ENCODE measurements at regions not wholly inside any gene's neighbourhood (a gene's known extent, or its start where the extent isn't known, plus 50 kb on each side); places are given as distances from the start of the nearest gene placed in this dataset.
A peak's percentile ranks its signal among the peaks of the same experiment; 100 is the strongest.

DNA sequence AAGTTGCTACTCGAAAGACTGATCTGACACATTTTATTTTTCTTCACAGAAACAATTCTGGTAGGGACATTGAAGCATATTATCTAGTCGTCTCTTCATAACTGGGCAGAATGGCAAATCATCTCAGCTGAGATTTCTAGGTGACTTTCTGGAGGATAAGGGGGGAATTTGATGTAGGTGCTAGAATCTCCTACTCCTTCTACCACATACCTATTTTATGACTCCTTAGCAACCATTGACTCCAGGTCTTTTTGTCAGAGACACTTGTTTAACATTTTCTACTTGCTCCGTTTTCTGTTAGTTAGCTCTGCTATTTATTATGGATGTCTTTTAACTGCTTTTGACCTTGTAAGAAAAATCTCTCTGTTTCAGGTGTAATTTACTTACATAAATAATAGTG is 380.9 kb upstream of the SEMA3C start:
- H3K27ac ChIP-seq = no peak overlapping the region
- no peaks in the 10 kb centered on the region for H3K9me3 ChIP-seq (replicated peaks in 1 of 3)
- H3K4me1 ChIP-seq (replicated peaks in 1 of 2) = no peaks in the 10 kb centered on the region
- intact Hi-C loops (cut with DNase I) = no loop called here
- 44 to 57% (median 48%) methylated on average over 3 of the region's 3 CpGs for WGBS, 4 donors
- H3K4me3 ChIP-seq = no peak overlapping the region
- DNase-seq = no peak
- no peaks in the 10 kb centered on the region for H3K36me3 ChIP-seq (replicated peaks in 1 of 2)
- no peaks in the 10 kb centered on the region for H3K27me3 ChIP-seq
- TF ChIP-seq, protein P1, sequence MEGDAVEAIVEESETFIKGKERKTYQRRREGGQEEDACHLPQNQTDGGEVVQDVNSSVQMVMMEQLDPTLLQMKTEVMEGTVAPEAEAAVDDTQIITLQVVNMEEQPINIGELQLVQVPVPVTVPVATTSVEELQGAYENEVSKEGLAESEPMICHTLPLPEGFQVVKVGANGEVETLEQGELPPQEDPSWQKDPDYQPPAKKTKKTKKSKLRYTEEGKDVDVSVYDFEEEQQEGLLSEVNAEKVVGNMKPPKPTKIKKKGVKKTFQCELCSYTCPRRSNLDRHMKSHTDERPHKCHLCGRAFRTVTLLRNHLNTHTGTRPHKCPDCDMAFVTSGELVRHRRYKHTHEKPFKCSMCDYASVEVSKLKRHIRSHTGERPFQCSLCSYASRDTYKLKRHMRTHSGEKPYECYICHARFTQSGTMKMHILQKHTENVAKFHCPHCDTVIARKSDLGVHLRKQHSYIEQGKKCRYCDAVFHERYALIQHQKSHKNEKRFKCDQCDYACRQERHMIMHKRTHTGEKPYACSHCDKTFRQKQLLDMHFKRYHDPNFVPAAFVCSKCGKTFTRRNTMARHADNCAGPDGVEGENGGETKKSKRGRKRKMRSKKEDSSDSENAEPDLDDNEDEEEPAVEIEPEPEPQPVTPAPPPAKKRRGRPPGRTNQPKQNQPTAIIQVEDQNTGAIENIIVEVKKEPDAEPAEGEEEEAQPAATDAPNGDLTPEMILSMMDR (IDR thresholded peaks at IDR 0.05) = no peak
- TF ChIP-seq POLR2A (IDR thresholded peaks at IDR 0.05) = no peak

DNA sequence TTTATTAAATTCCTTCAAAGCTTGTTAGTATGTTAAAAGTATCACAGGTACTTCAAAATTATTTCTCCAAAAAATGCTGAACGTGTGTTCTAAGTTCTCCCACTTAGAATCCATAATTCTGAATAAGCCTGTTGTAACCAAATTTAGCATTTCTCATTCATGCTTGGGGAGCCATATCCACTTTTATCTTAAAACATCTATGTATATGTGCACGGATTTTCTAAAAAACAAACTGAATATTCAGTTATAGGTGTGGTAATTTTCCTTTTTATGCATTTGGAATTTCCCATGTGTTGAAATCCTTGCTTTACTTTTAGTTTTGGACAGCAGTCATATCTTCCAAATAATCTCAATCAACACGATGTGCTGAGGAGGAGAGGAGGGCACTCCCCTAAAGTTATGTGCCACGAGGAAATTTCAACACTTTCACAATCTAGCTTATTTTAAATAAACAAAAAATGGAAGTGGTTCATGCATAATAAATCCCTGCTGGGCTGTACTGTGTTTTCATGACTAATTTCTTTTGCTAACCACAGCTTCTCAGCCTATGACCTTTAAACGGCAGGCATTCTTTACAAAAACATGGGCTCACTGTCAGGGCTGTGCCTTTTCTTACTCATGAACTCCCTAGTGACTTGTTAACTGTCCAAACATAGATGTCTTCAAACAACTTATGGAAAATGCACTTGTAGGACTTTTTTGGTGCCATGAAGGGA is 380.3 kb upstream of the SEMA3C start:
- TF ChIP-seq, protein P1 (IDR thresholded peaks at IDR 0.05) = no peak
- no peak for TF ChIP-seq POLR2A (IDR thresholded peaks at IDR 0.05)
- no peaks in the 10 kb centered on the region for H3K27me3 ChIP-seq
- H3K4me1 ChIP-seq (replicated peaks in 1 of 2) = no peaks in the 10 kb centered on the region
- peak in 1 of 7 donors; percentile 19 for DNase-seq
- no peak overlapping the region for H3K4me3 ChIP-seq
- no peaks in the 10 kb centered on the region for H3K36me3 ChIP-seq (replicated peaks in 1 of 2)
- no peak overlapping the region for H3K27ac ChIP-seq
- intact Hi-C loops (cut with DNase I) = no loop called here
- WGBS, 4 donors = 16 to 26% (median 21%) methylated on average over 5 of the region's 5 CpGs
- H3K9me3 ChIP-seq (replicated peaks in 1 of 3) = no peaks in the 10 kb centered on the region

DNA sequence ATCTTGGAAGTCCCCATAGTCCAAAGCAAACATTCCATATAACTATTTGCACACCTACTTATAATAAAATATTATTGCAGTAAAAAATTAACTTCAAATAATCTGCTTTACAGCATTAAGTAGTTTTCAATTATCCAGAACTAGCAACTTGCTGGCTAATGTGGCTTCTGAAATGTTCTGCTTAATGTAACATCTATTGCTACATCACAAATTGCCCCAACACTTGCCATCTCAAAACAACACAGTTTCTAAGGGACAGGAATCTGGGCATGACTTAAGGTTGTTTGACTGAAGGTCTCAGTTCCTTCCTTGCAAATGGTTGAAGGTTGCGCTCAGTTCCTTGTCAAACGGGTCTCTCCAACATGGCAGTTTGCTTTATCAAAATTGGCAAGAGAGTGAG is 378.5 kb upstream of the SEMA3C start:
- no peak overlapping the region for H3K4me3 ChIP-seq
- no peak for DNase-seq
- no peaks in the 10 kb centered on the region for H3K9me3 ChIP-seq (replicated peaks in 1 of 3)
- no peak overlapping the region for H3K27ac ChIP-seq
- TF ChIP-seq POLR2A (IDR thresholded peaks at IDR 0.05) = no peak
- TF ChIP-seq, protein P1 (IDR thresholded peaks at IDR 0.05) = no peak
- H3K4me1 ChIP-seq (replicated peaks in 1 of 2) = no peaks in the 10 kb centered on the region
- H3K36me3 ChIP-seq (replicated peaks in 1 of 2) = no peaks in the 10 kb centered on the region
- H3K27me3 ChIP-seq = no peaks in the 10 kb centered on the region
- intact Hi-C loops (cut with DNase I) = no loop called here
- 28 to 58% (median 51%) methylated on average over 2 of the region's 2 CpGs for WGBS, 4 donors

DNA sequence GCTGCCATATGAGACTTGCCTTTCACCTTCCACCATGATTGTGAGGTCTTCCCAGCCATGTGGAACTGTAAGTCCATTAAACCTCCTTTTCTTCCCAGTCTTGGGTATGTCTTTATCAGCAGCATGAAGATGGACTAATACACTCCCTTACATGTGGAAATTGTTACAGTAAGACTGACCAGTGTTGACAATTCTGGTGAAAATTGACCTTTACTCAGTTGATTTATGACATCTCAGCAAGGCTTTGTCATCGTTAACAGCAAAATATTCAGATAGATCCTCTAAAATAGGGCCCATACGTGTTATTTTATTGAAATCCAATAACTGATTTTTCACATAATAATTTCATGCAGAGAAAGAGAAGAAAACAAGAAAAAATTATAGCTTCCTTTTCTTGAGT is 377.9 kb upstream of the SEMA3C start:
- H3K27me3 ChIP-seq = no peaks in the 10 kb centered on the region
- intact Hi-C loops (cut with DNase I) = no loop called here

More for the DNA sequence above, 377.9 kb upstream of the SEMA3C start:
- Histone ChIP-seq H3K4me3 (no peak overlapping the region), H3K4me1 (replicated peaks in 1 of 2) (no peaks in the 10 kb centered on the region), H3K9me3 (replicated peaks in 1 of 3) (no peaks in the 10 kb centered on the region), H3K36me3 (replicated peaks in 1 of 2) (no peaks in the 10 kb centered on the region), H3K27ac (no peak overlapping the region)
- TF ChIP-seq POLR2A (IDR thresholded peaks at IDR 0.05) = no peak
- TF ChIP-seq, protein P1 (IDR thresholded peaks at IDR 0.05) = no peak
- no peak for DNase-seq
- 63 to 69% (median 64%) methylated on average over 2 of the region's 2 CpGs for WGBS, 4 donors

Measured in adrenal gland (tissue), 9 donors.